ENCODE measurements at regions not wholly inside any gene's neighbourhood (a gene's known extent, or its start where the extent isn't known, plus 50 kb on each side); places are given as distances from the start of the nearest gene placed in this dataset.
"Not testable (repeated sequence)": the region's sequence is repeated elsewhere in the genome, so short reads cannot be mapped to it uniquely, and the experiment has no call there.

DNA sequence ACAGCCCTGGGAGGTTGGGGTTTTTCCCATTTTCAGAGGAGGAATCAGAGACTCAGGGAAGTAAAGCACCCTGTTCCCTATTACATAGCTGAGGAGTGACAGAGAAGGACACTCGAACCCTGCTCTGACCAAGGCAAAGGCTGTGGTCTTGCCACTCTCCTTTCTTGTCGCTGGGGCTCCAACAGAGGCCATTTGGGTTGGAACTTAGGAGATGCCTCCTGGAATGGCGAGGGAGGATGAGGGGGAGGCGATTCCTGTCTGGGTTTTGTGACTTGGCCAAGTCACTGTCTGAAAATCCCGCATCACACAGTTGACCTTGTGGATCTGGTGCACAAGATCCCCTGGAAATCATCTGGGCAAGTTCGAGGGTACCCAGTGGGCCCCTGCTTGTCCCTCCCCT is 64.0 kb upstream of the HAND1 start:
- DNase-seq: no peak

DNA sequence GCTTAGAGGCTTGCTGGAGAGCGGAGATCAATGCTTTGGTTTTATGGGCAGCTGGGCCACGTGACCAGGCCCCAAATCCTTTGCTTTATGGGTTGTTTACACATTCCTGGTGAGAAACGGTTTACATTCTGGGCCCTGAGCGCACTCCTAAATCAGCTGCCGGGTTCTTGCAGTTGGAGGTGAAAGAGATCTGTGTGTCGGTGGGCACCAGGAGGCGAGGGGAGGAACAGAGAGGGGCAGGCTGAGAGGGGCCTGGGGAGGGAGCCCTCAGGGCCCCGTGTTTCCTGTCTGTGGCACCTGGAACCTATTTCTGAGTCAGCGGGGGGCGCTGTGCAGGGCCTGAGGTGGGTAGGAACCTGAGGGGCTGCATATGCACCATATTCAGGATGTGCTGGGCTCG is 63.5 kb upstream of the HAND1 start:
- no peak for DNase-seq

DNA sequence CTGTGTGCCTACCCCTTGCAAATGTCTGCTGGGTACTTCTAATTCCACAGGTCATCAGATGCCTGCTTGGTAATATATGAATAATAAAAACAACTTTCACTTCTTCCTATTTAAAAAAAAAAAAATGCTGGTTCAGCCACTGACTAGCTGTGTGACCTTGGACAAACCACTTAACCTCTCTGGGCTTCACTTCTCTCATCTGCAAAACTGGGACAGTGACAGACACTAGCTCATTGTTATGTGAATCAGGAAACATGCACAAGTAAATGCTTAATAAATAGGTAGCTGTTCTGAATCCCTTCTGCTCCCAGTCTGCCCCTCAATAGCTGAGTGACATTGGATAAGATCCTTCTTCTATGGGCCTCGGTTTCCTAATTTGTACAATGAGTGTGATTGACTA is 62.6 kb upstream of the HAND1 start:
- no peak for DNase-seq

DNA sequence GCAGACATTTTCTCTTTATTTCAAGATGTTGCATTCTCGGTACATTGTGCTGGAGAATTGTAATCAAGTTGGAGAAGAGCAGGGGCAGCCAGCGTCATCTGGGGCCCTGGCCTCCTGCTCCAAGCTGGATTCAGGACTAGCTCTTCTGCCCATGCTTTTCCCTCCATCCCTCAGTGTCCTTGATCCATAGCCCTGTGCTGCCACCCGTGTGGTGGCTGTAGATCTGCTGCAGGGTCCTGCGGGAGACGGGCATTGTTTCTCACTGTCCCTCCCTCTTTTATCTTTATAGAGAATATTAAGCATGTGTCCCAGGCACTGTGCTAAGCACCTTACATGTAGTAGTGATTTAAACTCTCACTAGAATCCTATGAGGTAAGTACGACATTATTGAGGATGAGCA is 60.5 kb upstream of the HAND1 start:
- no peak for DNase-seq

DNA sequence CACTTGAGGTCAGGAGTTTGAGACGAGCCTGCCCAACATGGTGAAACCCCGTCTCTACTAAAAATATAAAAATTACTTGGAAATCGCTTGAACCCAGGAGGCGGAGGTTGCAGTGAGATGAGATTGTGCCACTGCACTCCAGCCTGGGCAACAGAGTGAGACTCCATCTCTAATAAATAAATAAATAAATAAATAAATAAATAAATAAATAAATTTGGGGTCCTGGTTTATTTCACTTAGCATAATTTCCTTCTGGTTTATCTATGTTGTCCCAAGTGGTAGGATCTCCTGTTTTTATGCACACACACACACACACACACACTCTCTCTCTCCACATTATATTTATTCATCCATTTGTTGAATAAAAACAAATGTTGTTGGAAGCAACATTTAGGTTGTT is 58.4 kb upstream of the HAND1 start:
- DNase-seq: not testable (repeated sequence)

DNA sequence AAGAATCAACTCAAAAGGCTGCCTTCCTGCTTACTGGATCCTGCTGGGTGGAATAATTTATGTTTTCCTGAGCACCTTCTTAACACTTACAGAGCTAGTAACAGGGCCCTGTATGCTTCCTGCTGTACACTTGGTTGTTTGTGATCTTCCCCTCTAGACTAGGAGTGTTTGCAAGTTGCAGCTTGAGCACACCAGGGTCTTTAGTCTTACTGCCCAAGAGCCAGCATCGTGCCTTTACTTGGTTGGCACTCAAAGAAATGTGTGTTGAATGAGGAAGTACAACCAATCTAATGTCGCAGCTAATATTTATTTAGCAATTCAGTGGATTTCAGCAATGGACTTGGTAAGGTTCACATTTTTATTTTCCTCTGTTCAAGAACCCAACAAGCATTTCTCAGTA is 57.5 kb upstream of the HAND1 start:
- no peak for DNase-seq

DNA sequence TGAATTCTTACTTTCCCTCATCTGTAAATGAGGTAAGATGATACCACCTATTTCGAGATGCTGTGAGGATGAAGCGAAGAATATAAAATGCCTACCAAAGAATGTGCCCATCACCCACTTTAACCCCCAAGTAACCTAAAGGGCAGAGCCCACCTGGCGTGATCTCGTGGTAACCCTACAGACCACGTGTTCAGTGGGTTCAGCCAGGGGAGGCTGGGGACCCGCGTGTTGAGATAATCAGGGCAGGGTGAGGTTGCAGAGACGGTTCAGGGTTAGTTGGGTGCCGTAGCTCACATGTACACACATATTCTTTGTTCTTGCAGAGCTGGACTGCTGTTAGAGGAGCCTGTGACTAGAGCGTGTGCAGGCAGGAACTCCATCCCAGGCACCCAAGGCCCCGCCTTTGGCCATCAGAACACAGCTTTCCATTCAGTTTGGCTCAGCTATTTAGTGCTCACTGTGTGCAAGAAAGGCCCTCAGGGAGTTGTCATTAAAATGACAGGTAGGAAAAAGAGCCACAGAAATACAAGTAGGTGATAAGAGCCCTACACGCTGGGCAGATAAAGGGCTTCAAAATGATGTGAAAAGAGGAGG is 56.5 kb upstream of the HAND1 start:
- no peak for DNase-seq

DNA sequence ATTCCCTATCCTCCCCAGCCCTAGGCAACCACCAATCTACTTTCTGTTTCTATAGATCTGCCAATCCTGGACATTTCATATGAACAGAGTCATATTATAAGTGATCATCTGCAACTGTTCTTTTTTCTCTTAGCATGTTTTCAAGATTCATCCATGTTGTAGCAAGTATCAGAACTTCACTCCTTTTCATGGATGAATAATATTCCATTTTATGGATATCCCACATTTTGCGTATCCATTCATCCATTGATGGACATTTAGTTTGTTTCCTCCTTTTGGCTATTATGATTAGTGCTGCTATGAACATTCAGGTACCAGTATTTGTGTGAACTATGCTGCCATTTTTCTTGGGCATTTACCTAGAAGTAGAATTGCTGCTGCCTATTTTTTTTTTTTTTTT is 51.3 kb upstream of the HAND1 start:
- DNase-seq: no peak

DNA sequence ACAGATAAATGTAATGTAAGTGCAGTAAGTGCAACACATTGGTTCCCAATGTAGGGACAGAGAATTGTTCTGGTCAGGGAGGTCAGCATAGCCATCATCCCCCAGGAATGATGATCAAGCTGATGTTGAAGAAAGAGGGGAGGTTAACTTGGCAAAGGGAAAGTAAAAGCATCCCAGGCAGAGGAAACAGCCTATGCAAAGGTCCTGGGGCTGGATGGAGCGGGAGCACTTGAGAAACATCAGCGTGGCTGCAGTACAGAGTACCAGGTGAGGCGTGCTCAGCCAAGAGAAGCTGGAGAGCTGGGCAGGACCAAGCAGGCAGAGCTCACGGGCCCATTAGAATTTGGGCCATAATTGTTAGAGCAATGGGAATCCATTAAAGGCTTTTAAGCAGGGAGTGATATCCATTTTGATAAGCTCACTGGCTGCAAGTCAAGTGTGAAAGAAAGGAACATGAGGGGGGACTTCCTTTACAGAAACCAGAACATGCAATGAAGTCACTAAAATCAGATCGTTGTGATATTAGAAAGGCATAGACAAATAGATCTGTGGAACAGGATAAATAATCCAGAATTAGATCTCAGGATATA is 50.1 kb upstream of the HAND1 start:
- DNase-seq: no peak
